ENCODE measurements at regions not wholly inside any gene's neighbourhood (a gene's known extent, or its start where the extent isn't known, plus 50 kb on each side); places are given as distances from the start of the nearest gene placed in this dataset.

- under 1% methylated on average over 18 of the region's 18 CpGs for WGBS (ENCODE audit: insufficient coverage, low coverage, missing lambda C conversion rate)
- FAIRE-seq = no peak
- Histone ChIP-seq H2AFZ (ENCODE audit: low read depth, low read length) (no peak overlapping the region), H3K4me2 (ENCODE audit: insufficient read depth, low read length) (no peak overlapping the region), H3K4me1 (replicated peaks in 1 of 2; ENCODE audit: control insufficient read depth in 2 of 2, insufficient read depth in 2 of 2, low read length in 2 of 2) (no peaks in the 10 kb centered on the region), H3K27ac (ENCODE audit: extremely low read depth, low read depth, low read length) (no peak overlapping the region), H3K9me1 (ENCODE audit: control insufficient read depth, insufficient read depth, low read length) (no peaks in the 10 kb centered on the region), H3K27me3 (ENCODE audit: control insufficient read depth in 2 of 2, insufficient read depth in 2 of 2, low read length in 2 of 2) (peaks cover 9 to 49% of the 10 kb centered on the region in 2 experiments; a peak in 4 of 5 replicates), H3K79me2 (ENCODE audit: control insufficient read depth, insufficient read depth, low read length) (no peaks in the 10 kb centered on the region), H3K36me3 (ENCODE audit: control insufficient read depth, insufficient read depth, low read length) (no peaks in the 10 kb centered on the region), H3K4me3 (no peak overlapping the region), H3K9me3 (replicated peaks; ENCODE audit: control insufficient read depth, insufficient read depth, low read depth, low read length) (peaks cover 11% of the 10 kb centered on the region; the same call in 1 of the 2 replicates), H3K9ac (ENCODE audit: insufficient read depth in 1 of 2, low read depth in 2 of 2, low read length in 2 of 2) (no peak overlapping the region), H4K20me1 (replicated peaks; ENCODE audit: control insufficient read depth, insufficient read depth, low read length) (0 out of 2 replicates have a peak, but pooled peaks cover 5% of the 10 kb centered on the region)
- no TSS peak for BruUV-seq (replicated peaks)
- CTCF ChIA-PET (ENCODE audit: low intra/inter-chr PET ratio) = no interaction called here
- no peak for TF ChIP-seq ZNF384 (IDR thresholded peaks at IDR 0.05; ENCODE audit: low read depth, low read length)
- TF ChIP-seq FOXA1 (IDR thresholded peaks at IDR 0.05; ENCODE audit: borderline replicate concordance) = no peak
- TF ChIP-seq LARP7 (IDR thresholded peaks at IDR 0.05) = no peak
- no peak for TF ChIP-seq DLX4 (CRISPR knock-in tag; IDR thresholded peaks at IDR 0.05)
- no peak for TF ChIP-seq SIX5 (IDR thresholded peaks at IDR 0.05; ENCODE audit: borderline replicate concordance in 1 of 2, insufficient read depth in 1 of 2, low read depth in 1 of 2, low read length in 2 of 2)
- no peak for TF ChIP-seq TCF15 (CRISPR knock-in tag; IDR thresholded peaks at IDR 0.05)
- TF ChIP-seq HCFC1 (IDR thresholded peaks at IDR 0.05; ENCODE audit: low read depth, low read length) = no peak
- no peak for TF ChIP-seq KAT8 (IDR thresholded peaks at IDR 0.05; ENCODE audit: low read depth)
- no peak for TF ChIP-seq BRCA1 (IDR thresholded peaks at IDR 0.05)
- TF ChIP-seq BRCA1 (CRISPR knock-in tag; IDR thresholded peaks at IDR 0.05) = no peak
- TF ChIP-seq LEF1 (IDR thresholded peaks at IDR 0.05) = no peak
- TF ChIP-seq CHCHD3 (CRISPR knock-in tag; IDR thresholded peaks at IDR 0.05) = no peak
- no peak for TF ChIP-seq HSF4 (CRISPR knock-in tag; IDR thresholded peaks at IDR 0.05; ENCODE audit: borderline replicate concordance)
- TF ChIP-seq ZNF311 (CRISPR knock-in tag; IDR thresholded peaks at IDR 0.05) = no peak
- TF ChIP-seq TSC22D4 (tag; IDR thresholded peaks at IDR 0.05) = no peak
- no peak for TF ChIP-seq TAL1 (IDR thresholded peaks at IDR 0.05)
- no peak for DNase-seq (ENCODE audit: extremely low read depth in 1 of 4, low spot score in 3 of 4)
- POLR2A ChIA-PET = interaction anchor here (0.7 kb wide), 1 partner anchor 28 kb away, joined by 4 read pairs; no protein-coding TSS in a partner anchor
- intact Hi-C loops (cut with micrococcal nuclease) = no loop called here
- no peak for ATAC-seq
- in situ Hi-C loops (cut with MboI) = no loop called here
Measured at GRCh38 chr6:168385037-168385759, 55.8 kb upstream of the SMOC2 start.
